Breast epithelium (tissue), 4 donors: ENCODE measurements at regions not wholly inside any gene's neighbourhood (a gene's known extent, or its start where the extent isn't known, plus 50 kb on each side); places are given as distances from the start of the nearest gene placed in this dataset.
"Not testable (repeated sequence)": the region's sequence is repeated elsewhere in the genome, so short reads cannot be mapped to it uniquely, and the experiment has no call there.

Experiments used
- DNase-seq, 2 donors: peaks; one replicate each; pipeline ENCODE4 v3.0.0-alpha.2; 2019; ENCODE audit warnings: low spot score in 2 of 2
- H3K27ac ChIP-seq, 2 donors: fragments of 200-600 bp; sonication (generic) in 1 of 2; one replicate each; pipeline ENCODE4 v1.5.1; 2016 to 2019; ENCODE audit warnings: mild to moderate bottlenecking in 1 of 2
- H3K27me3 ChIP-seq, 2 donors: fragments of 200-600 bp; sonication (generic) in 1 of 2; one replicate each; pipeline versions ENCODE4 v1.5.1 to v1.6.0; 2017 to 2019; ENCODE audit warnings: control low read depth in 1 of 2, mild to moderate bottlenecking in 1 of 2
- H3K36me3 ChIP-seq: fragments of 200-600 bp; one replicate; pipeline ENCODE4 v1.5.1; 2019
- H3K4me1 ChIP-seq, 2 donors: fragments of 200-600 bp; sonication (generic); one replicate each; pipeline ENCODE4 v1.5.1; 2016 to 2019; ENCODE audit warnings: control low read depth in 1 of 2
- H3K4me3 ChIP-seq, 3 donors: fragments of 200-600 bp; sonication (generic); 1 replicate in 2 of 3; 2 replicates in 1 of 3; pipeline ENCODE4 v1.5.1; 2016 to 2019; ENCODE audit warnings: mild to moderate bottlenecking in 3 of 3, moderate library complexity in 2 of 3
- H3K9me3 ChIP-seq, 2 donors: fragments of 200-600 bp; sonication (generic) in 1 of 2; one replicate each; pipeline ENCODE4 v1.5.1; 2016 to 2019; ENCODE audit warnings: control low read depth in 1 of 2
- CTCF ChIP-seq, 3 donors: fragments of 450-650 bp; IDR thresholded peaks; one replicate each; pipeline ENCODE4 v1.5.1; 2016 to 2017; ENCODE audit warnings: antibody characterized with exemption in 3 of 3, mild to moderate bottlenecking in 3 of 3, moderate library complexity in 3 of 3
- POLR2A ChIP-seq: fragments of 450-650 bp; IDR thresholded peaks from one replicate; pipeline ENCODE4 v1.6.1; 2016; ENCODE audit warnings: antibody characterized with exemption, mild to moderate bottlenecking, moderate library complexity
- POLR2AphosphoS5 ChIP-seq, 3 donors: sonication (generic); formaldehyde crosslinking; IDR thresholded peaks; one replicate each; pipeline ENCODE4 v1.6.1; 2017; ENCODE audit warnings: antibody characterized with exemption in 3 of 3
- intact Hi-C: fragments of 100-400 bp; cut with DNase I; formaldehyde crosslinking; loops from one replicate; pipeline ENCODE4 v1.15.1; 2023; ENCODE audit warnings: low total_unique reads

GRCh38 chr14:40674502-40674901 lies 932.2 kb upstream of the LRFN5 start:
- no peaks in the 10 kb centered on the region for H3K4me1 ChIP-seq
- peaks cover 5% of the 10 kb centered on the region for H3K36me3 ChIP-seq
- H3K27ac ChIP-seq, result no peak overlapping the region
- H3K4me3 ChIP-seq, result no peak overlapping the region
- no peaks in the 10 kb centered on the region for H3K9me3 ChIP-seq
- DNase-seq, result no peak
- intact Hi-C loops, result no loop called here
- TF ChIP-seq CTCF (IDR thresholded peaks at IDR 0.05), result no peak
- H3K27me3 ChIP-seq, result no peaks in the 10 kb centered on the region

- Histone ChIP-seq H3K4me1 (no peaks in the 10 kb centered on the region), H3K27ac (no peak overlapping the region), H3K4me3 (no peak overlapping the region), H3K36me3 (no peaks in the 10 kb centered on the region), H3K27me3 (no peaks in the 10 kb centered on the region), H3K9me3 (no peaks in the 10 kb centered on the region)
- intact Hi-C loops, result no loop called here
- TF ChIP-seq POLR2A (no peak), CTCF (IDR thresholded peaks at IDR 0.05) (no peak), POLR2AphosphoS5 (IDR thresholded peaks at IDR 0.05) (no peak)
- DNase-seq, result no peak
Observed at GRCh38 chr14:40656311-40656710, 950.4 kb upstream of the LRFN5 start.

- Histone ChIP-seq H3K4me3 (no peak overlapping the region), H3K27me3 (no peaks in the 10 kb centered on the region), H3K27ac (no peak overlapping the region), H3K4me1 (no peaks in the 10 kb centered on the region), H3K36me3 (no peaks in the 10 kb centered on the region), H3K9me3 (no peaks in the 10 kb centered on the region)
- intact Hi-C loops, result no loop called here
- no peak for DNase-seq
- no peak for TF ChIP-seq POLR2AphosphoS5 (IDR thresholded peaks at IDR 0.05)
- TF ChIP-seq POLR2A, result no peak
- TF ChIP-seq CTCF (IDR thresholded peaks at IDR 0.05), result no peak
Observed at GRCh38 chr14:40652089-40652691, 954.5 kb upstream of the LRFN5 start.

- Histone ChIP-seq H3K36me3 (no peaks in the 10 kb centered on the region), H3K9me3 (no peaks in the 10 kb centered on the region), H3K4me3 (no peak overlapping the region), H3K4me1 (no peaks in the 10 kb centered on the region), H3K27me3 (no peaks in the 10 kb centered on the region), H3K27ac (no peak overlapping the region)
- TF ChIP-seq POLR2AphosphoS5 (IDR thresholded peaks at IDR 0.05), result no peak
- TF ChIP-seq POLR2A, result no peak
- no peak for TF ChIP-seq CTCF (IDR thresholded peaks at IDR 0.05)
- no peak for DNase-seq
- intact Hi-C loops, result no loop called here
Observed at GRCh38 chr14:40630471-40630870, 976.2 kb upstream of the LRFN5 start.

- H3K4me1 ChIP-seq, H3K27ac ChIP-seq, DNase-seq, H3K4me3 ChIP-seq, H3K36me3 ChIP-seq, intact Hi-C loops, H3K27me3 ChIP-seq, H3K9me3 ChIP-seq: not testable (repeated sequence)
Observed at GRCh38 chr14:40629551-40630137, 977.0 kb upstream of the LRFN5 start.

GRCh38 chr14:40629144-40629543 lies 977.5 kb upstream of the LRFN5 start:
- no peak for DNase-seq
- Histone ChIP-seq H3K4me3 (no peak overlapping the region), H3K27me3 (no peaks in the 10 kb centered on the region), H3K27ac (no peak overlapping the region), H3K9me3 (no peaks in the 10 kb centered on the region), H3K4me1 (no peaks in the 10 kb centered on the region), H3K36me3 (no peaks in the 10 kb centered on the region)
- TF ChIP-seq POLR2AphosphoS5 (IDR thresholded peaks at IDR 0.05) (no peak), POLR2A (no peak), CTCF (IDR thresholded peaks at IDR 0.05) (no peak)
- intact Hi-C loops, result no loop called here
